GM18511 (cell line): ENCODE measurements at regions not wholly inside any gene's neighbourhood (a gene's known extent, or its start where the extent isn't known, plus 50 kb on each side); places are given as distances from the start of the nearest gene placed in this dataset.
"Not testable (repeated sequence)": the region's sequence is repeated elsewhere in the genome, so short reads cannot be mapped to it uniquely, and the experiment has no call there.

Source experiments
- ATAC-seq: cut with Tn5 transposase; IDR thresholded peaks from one replicate; pipeline ENCODE4 v1.9.1; 2021; ENCODE audit warnings: mild to moderate bottlenecking, moderate library complexity; ENCODE audit not compliant: unreplicated experiment

GRCh38 chr14:105909046-105909827 is 382.9 kb downstream of the TMEM121 start:
- no peak for ATAC-seq

- not testable (repeated sequence) for ATAC-seq
Measured at GRCh38 chr14:105909828-105910120, 383.4 kb downstream of the TMEM121 start.

- no peak for ATAC-seq
Measured at GRCh38 chr14:105910426-105910825, 384.0 kb downstream of the TMEM121 start.

- ATAC-seq, result no peak
Measured at GRCh38 chr14:105911006-105911847, 384.8 kb downstream of the TMEM121 start.

- ATAC-seq, result not testable (repeated sequence)
Measured at GRCh38 chr14:105911848-105912292, 385.5 kb downstream of the TMEM121 start.

GRCh38 chr14:105912641-105913180 is 386.3 kb downstream of the TMEM121 start:
- ATAC-seq, result no peak

GRCh38 chr14:105913221-105913620 is 386.8 kb downstream of the TMEM121 start:
- ATAC-seq, result no peak

- no peak for ATAC-seq
Measured at GRCh38 chr14:105913861-105914260, 387.5 kb downstream of the TMEM121 start.

GRCh38 chr14:105914281-105914680 is 387.9 kb downstream of the TMEM121 start:
- not testable (repeated sequence) for ATAC-seq

- no peak for ATAC-seq
Measured at GRCh38 chr14:105914738-105915385, 388.5 kb downstream of the TMEM121 start.

- ATAC-seq, result not testable (repeated sequence)
Measured at GRCh38 chr14:105915546-105915945, 389.2 kb downstream of the TMEM121 start.

GRCh38 chr14:105917136-105917932 is 391.0 kb downstream of the TMEM121 start:
- ATAC-seq, result not testable (repeated sequence)

- ATAC-seq, result no peak
Measured at GRCh38 chr14:105917933-105918436, 391.6 kb downstream of the TMEM121 start.

- no peak for ATAC-seq
Measured at GRCh38 chr14:105918496-105919262, 392.3 kb downstream of the TMEM121 start.

- no peak for ATAC-seq
Measured at GRCh38 chr14:105919458-105920150, 393.2 kb downstream of the TMEM121 start.

- not testable (repeated sequence) for ATAC-seq
Measured at GRCh38 chr14:105920151-105920700, 393.8 kb downstream of the TMEM121 start.

GRCh38 chr14:105920803-105921755 is 394.7 kb downstream of the TMEM121 start:
- ATAC-seq, result not testable (repeated sequence)
